ENCODE measurements at regions not wholly inside any gene's neighbourhood (a gene's known extent, or its start where the extent isn't known, plus 50 kb on each side); places are given as distances from the start of the nearest gene placed in this dataset.

- TF ChIP-seq HDAC2 (IDR thresholded peaks at IDR 0.05) (no peak), NFIC (IDR thresholded peaks at IDR 0.05; ENCODE audit: low read depth, low read length) (no peak), WRNIP1 (IDR thresholded peaks at IDR 0.05; ENCODE audit: borderline replicate concordance, low read depth, low read length) (no peak), ETV6 (conservative IDR thresholded peaks at IDR 0.05 in 1 of 2, IDR thresholded peaks at IDR 0.05 in 1 of 2; ENCODE audit: borderline replicate concordance in 1 of 2, low read depth in 1 of 2) (no peak), POLR2AphosphoS5 (IDR thresholded peaks at IDR 0.05; ENCODE audit: low read length) (no peak)
These were observed 72.6 kb upstream of the LSM8 start for GRCh38 chr7:118111347-118111746.
